HG02763 (cell line): ENCODE measurements at regions not wholly inside any gene's neighbourhood (a gene's known extent, or its start where the extent isn't known, plus 50 kb on each side); places are given as distances from the start of the nearest gene placed in this dataset.

Experiments
- ATAC-seq: cut with Tn5 transposase; IDR thresholded peaks from one replicate; pipeline ENCODE4 v1.9.1; 2021; ENCODE audit warnings: mild to moderate bottlenecking, moderate library complexity; ENCODE audit not compliant: unreplicated experiment

GRCh38 chrX:88397551-88397950, 349.5 kb upstream of the CPXCR1 start:
- ATAC-seq, result no peak

GRCh38 chrX:88416002-88416401, 331.0 kb upstream of the CPXCR1 start:
- no peak for ATAC-seq

GRCh38 chrX:88416965-88417364, 330.1 kb upstream of the CPXCR1 start:
- no peak for ATAC-seq

DNA sequence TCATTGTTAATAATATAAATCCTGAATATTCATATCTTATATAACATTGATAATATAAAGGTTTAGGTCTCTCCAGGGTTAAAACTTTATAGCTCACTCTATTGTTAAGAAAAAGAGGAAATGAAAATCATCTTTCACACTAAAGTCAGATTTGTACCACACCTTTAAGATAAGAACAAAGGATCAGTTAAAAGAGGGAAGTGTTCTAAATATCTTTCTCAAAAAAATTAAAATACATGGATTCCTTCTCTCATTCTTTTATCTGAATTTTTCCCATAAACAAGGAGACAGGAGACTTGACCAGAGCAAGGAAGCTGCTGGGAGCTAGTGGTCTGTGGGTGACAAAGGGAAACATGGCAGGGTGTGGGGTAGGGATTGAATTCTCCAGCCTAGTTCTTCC, 323.0 kb upstream of the CPXCR1 start:
- ATAC-seq, result no peak

DNA sequence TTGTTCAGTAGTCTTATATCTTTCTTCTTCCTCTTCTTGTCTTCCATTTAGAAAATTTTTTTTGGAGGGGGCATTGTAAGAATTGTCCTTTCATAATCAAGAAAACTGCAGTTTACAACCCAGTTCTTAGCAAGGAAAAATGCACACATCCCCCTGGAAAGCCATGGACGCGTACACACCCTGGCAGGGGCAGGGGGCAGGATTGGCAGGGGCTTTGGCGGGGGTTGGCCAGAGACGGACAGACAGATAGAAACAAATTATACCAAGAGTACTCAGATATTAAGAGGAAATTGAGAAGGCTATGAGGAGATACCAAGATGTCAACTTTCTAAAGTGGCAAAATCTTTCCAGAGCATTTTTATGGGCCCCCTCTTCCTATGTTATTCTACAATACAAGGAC, 322.5 kb upstream of the CPXCR1 start:
- ATAC-seq, result no peak

DNA sequence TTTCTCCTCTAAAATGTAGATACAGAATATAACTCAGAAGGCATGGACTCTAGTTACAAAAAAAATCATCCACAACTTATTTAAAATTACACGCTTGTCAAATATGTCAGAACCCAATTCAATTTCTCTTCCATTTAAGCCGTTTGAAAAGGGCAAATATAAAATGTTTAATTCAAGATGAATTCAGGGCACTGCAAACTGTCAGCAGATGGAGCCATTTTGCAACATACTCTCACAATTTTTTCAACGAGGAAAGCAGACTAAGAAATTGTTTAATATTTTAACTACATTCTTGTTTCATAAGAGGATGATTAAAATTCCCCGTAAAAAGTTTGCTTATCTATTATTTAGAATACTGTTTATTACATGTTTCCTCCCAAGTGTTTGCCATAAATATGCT, 321.3 kb upstream of the CPXCR1 start:
- ATAC-seq, result no peak

GRCh38 chrX:88437563-88437962, 309.5 kb upstream of the CPXCR1 start:
- ATAC-seq, result no peak

DNA sequence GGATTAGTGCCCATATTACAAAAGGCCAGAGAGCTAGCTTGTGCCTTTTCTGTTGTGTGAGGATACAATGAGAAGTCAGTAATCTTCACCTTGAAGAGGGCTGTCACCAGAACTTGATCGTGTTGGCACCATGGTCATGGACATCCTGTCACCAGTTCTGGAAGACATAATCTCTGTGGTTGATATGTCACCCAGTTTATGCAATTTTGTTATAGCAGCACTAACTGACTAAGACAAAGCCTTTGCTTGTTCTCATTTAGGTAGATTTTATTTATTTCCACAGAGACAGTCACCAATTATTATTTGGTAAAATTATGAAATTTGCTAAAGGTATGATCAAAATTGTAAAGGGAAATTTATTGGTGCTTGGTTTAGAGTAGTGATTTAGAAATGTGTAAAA, 308.8 kb upstream of the CPXCR1 start:
- no peak for ATAC-seq

DNA sequence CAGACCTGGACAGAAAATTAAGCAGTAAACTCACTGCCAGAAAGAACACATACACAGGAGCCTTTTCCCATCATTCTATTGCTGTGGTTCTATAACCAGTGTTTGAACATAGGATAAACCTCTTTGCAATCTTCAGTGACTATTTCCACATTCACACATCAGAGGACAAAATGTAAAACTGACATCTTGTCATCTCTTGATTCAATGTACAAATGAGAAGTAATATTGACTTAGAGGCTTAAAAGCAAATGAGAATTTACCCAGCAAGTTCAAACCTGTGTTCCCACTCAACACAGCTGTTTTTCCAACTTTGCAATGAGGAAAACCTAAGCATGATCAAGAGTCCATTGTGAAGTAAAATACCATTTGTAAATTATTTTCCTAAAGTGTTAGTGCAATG, 307.1 kb upstream of the CPXCR1 start:
- ATAC-seq, result no peak
